GM21717 (cell line): ENCODE measurements at regions not wholly inside any gene's neighbourhood (a gene's known extent, or its start where the extent isn't known, plus 50 kb on each side); places are given as distances from the start of the nearest gene placed in this dataset.

Experiments used
- ATAC-seq: cut with Tn5 transposase; IDR thresholded peaks from one replicate; pipeline ENCODE4 v1.9.1; 2021; ENCODE audit warnings: mild to moderate bottlenecking, moderate library complexity; ENCODE audit not compliant: unreplicated experiment

DNA sequence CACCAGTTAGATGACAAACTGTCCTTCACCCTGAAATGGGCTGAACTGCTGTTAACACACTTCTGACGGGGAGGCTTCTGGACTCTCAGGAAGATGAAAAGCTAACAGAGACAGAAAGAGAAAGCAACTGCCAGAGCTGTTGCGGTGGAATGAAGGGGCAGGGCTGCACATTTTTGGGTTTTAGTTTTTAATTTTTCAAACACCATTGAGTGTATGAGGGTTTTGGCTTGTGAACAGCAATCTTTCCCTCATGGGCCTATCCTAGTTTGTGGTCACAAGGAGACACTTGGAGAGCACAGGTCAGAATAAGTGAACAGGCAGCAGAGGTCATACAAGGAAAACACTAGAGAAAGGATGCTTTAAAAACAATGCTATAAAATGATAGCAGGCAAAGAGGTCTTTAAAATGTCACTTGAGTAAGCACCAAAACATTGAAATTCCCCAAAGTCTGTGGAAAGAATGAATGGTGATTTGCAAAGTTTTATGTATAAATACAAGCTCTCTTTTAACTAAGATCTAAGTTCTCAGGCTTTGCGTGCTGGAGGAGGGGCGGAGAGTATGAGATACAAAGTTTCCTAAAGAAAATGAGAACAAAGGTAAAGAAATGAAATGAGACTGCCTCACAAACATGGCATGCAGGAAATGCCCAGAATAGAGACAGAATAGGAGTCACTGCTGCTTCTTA lies 101.4 kb upstream of the GLI3 start:
- ATAC-seq: no peak

DNA sequence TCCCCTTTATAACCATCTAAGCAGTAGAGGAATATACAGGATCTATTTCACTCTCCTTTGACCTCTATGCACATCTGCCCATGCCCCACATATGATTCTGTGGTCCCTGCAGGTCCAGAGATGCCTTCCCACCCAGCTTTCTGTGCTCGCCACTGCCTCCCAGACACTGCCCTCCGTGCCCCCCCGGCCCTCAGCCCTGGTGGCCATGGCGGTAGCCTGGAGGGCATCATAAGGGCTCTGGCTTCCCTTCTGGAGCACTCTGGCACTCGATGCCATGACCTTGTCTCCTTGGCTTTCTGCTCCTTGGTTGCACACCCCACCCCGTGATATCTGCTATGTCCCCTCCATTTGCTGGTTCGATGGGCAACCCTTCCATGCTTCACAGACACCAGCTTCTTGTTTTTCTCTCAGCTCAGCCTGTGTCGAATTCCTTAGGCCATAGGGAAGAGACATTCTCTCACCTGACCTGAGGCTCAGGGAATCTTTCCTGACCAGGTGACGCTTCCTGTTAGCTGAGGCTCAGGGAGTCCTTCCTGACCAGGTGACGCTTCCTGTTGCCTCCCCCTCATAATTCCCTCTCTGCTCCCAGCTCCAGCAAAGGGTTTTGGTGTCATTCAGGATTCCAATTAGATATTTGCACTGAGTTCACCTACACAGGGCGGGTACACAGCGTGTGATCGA lies 100.4 kb upstream of the GLI3 start:
- ATAC-seq: no peak

DNA sequence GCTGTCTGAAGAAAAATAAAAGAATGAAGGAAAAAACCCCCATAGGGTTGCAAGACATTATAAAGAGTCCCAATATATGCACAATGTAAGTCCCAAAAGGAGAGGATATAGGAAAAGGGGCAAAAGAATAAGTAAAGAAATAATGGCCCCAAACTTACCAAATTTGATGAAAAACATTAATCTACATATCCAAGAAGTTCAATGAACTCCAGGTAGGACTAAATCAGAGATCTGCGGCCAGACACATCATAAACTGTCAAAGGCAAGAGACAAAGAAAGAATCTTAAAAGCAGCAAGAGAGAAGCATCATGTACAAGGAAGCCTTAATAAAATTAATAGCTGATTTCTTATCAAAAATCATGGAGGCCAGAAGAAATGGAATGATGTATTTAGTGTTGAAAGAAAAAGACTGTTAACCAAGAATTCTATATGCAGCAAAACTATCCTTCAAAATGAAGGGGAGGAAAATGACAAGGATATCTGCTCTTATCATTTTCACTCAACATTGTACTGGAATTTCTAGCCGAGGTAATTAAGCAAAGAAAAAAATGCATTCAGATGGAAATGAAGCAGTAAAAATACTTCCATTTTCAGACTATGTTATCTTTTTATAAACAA lies 95.7 kb upstream of the GLI3 start:
- no peak for ATAC-seq

DNA sequence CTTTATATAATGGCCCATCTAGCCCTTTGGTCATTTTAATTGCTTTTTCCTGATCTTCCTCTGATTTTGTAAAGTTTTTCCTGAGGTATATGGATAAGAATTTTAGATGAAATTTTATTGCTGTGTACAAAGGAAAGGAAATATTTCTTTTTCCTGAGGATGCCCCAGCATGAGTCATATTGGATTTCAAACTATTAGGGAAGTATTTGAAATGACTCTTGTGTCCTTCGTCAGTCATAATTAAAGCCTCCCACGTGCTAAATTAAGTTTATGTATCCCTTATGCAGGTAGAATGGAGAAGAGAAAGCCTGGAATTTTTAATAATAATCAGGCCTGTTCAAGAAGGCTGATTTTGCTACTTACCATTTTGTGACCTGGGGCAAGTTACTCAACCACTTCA lies 82.6 kb upstream of the GLI3 start:
- no peak for ATAC-seq

DNA sequence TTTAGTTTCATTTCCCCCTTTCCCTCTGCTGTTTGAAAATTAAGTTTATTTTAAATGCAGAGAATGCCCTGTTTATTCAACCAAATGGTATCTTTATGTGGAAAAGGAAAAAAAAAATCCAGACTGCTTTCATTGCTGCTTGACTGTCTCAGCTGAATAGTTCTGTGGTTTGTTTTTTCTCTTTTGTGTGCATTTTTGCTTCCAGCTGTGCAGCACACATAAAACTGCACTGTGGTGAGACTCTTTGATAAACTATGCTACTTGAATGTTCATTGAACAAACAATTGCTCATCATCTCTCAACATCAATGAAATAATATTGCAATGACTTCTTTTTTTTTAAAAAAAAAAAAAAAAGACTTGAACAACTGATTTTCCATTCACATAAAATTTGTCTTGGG lies 78.6 kb upstream of the GLI3 start:
- no peak for ATAC-seq

DNA sequence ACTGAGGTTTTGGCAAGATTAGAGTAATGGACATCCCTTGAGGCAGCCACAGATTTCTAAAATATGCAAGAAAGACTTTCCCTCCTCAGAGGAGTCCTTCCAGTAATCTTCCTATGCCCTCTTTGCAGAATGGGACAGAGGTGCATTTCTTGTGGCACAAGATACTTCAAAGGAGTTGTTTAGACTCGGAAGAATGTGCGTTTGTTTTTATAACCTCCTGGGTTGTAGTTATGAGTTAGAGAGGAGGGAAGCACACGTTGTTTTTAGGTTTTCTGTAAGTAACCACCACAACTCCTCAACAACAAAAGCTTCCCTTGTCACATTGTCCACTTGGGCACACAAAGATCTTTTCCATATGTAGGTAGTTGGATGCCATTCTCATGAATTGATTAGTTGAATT lies 78.1 kb upstream of the GLI3 start:
- ATAC-seq: no peak

DNA sequence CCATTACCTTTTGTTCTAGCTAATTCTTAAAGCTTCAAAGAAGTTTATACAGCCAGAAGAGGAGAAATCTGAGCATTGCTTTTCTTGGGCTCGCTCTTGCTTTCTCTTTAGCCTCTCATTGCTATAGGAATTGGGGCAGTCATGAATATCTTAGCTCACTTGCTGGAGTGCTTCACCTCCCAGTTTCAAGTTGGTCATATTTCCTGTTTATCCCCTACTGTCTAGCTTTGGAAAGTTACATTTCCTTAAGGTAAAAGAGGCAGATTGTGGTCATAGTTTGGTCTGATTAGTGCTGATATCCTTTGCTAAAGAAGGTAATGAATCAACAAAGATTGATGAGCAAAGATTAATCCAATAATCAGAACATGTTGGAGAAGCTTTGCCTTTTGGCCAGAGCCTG lies 77.7 kb upstream of the GLI3 start:
- ATAC-seq: no peak

DNA sequence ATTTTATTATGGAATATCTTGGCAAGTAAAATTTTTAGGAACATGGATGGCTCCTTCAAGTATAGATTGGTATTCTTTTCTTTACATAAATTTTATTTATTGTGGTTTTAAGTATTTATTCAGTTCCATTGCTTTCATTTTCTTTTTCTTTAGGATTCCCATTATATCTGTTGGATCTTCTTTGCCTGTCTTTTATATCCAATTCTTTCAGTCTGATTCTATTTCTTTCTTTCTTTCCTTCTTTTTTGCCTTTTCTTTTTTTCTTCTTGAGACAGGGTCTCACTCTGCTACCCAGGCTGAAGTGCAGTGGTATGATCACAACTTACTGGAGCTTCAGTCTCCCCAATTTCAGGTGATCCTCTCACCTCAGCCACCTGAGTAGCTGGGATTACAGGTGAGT lies 74.2 kb upstream of the GLI3 start:
- ATAC-seq: no peak

DNA sequence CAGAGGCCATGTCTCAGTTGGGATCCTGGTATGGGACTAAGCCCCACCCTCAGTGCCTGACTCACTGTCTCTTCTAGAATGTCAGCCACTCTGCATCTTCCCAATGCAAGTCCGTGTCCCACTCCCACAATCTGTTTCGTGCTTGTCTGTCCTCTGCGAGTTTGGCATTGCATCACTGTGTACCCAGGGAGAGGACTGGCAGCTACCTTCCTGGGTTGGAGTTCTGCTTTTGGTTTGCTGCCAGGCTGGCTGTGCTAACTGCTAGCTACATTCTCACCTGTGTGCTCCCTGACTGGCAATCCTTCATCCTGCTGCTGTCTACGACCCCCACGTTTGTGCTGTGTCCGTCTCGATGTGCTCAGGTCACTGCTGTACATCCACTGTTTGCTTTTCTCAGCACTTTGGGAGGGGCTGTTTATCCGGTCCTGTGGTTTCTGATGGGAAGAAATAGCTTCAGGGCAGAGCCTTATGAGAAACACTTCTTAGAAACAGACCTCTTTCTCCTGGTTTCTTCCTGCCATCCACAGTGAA lies 56.0 kb upstream of the GLI3 start:
- ATAC-seq: no peak

DNA sequence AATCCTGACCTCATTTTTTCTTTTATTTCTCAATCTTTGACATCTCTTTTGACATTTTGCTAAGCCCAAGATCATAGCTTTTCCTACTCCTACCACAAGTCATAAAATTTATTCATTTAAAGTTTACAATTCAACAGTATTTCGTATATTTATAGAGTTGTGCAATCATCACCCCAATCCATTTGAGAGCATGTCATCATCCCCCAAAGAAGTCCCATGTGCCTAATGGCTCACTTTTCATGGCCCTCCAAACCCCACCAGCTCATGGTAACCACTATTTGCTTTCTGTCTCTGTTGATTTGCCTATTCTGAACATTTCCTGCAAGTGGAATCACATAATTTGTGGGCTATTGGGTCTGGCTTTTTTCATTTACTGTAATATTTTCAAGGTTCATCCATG lies 52.5 kb upstream of the GLI3 start:
- ATAC-seq: no peak
